ENCODE measurements at regions not wholly inside any gene's neighbourhood (a gene's known extent, or its start where the extent isn't known, plus 50 kb on each side); places are given as distances from the start of the nearest gene placed in this dataset.
"Not testable (repeated sequence)": the region's sequence is repeated elsewhere in the genome, so short reads cannot be mapped to it uniquely, and the experiment has no call there.

- ChIA-PET POLR2A (no interaction called here), CTCF (no interaction called here)
- Mint-ChIP-seq H3K9me3 (no peaks in the 10 kb centered on the region), H3K27me3 (peaks cover 29% of the 10 kb centered on the region), H3K4me1 (no peaks in the 10 kb centered on the region), H3K4me3 (no peak overlapping the region), H3K27ac (no peak overlapping the region), H3K36me3 (ENCODE audit: low read depth) (no peaks in the 10 kb centered on the region)
- no peak for DNase-seq
Observed at GRCh38 chr1:29767769-29768425, 531.6 kb downstream of the PTPRU start.

- H3K4me3 Mint-ChIP-seq: no peak overlapping the region
- ChIA-PET POLR2A (no interaction called here), CTCF (no interaction called here)
- H3K27me3 Mint-ChIP-seq: peaks cover 29% of the 10 kb centered on the region
- no peaks in the 10 kb centered on the region for H3K36me3 Mint-ChIP-seq (ENCODE audit: low read depth)
- no peak overlapping the region for H3K27ac Mint-ChIP-seq
- H3K9me3 Mint-ChIP-seq: no peaks in the 10 kb centered on the region
- no peak for DNase-seq
- H3K4me1 Mint-ChIP-seq: no peaks in the 10 kb centered on the region
Observed at GRCh38 chr1:29767088-29767685, 530.9 kb downstream of the PTPRU start.

GRCh38 chr1:29762635-29763034, 526.3 kb downstream of the PTPRU start:
- no peak for DNase-seq
- ChIA-PET CTCF (no interaction called here), POLR2A (no interaction called here)
- H3K36me3 Mint-ChIP-seq (ENCODE audit: low read depth): no peaks in the 10 kb centered on the region
- H3K4me1 Mint-ChIP-seq: no peaks in the 10 kb centered on the region
- no peak overlapping the region for H3K27ac Mint-ChIP-seq
- H3K9me3 Mint-ChIP-seq: no peaks in the 10 kb centered on the region
- peaks cover 28% of the 10 kb centered on the region for H3K27me3 Mint-ChIP-seq
- no peak overlapping the region for H3K4me3 Mint-ChIP-seq

GRCh38 chr1:29761159-29761928, 525.0 kb downstream of the PTPRU start:
- Mint-ChIP-seq H3K36me3 (ENCODE audit: low read depth) (no peaks in the 10 kb centered on the region), H3K9me3 (no peaks in the 10 kb centered on the region), H3K4me1 (no peaks in the 10 kb centered on the region), H3K27me3 (peaks cover 22% of the 10 kb centered on the region), H3K27ac (no peak overlapping the region), H3K4me3 (no peak overlapping the region)
- DNase-seq: no peak
- CTCF ChIA-PET: interaction anchor here (0.7 kb wide), 1 partner anchor 32 kb away, joined by 3 read pairs; no protein-coding TSS in a partner anchor
- POLR2A ChIA-PET: interaction anchor here (1.0 kb wide), 1 partner anchor 22 kb away, joined by 3 read pairs; no protein-coding TSS in a partner anchor

- H3K9me3 Mint-ChIP-seq: no peaks in the 10 kb centered on the region
- ChIA-PET CTCF (interaction anchor here (1.6 kb wide), 1 partner anchor 33 kb away, joined by 3 read pairs; no protein-coding TSS in a partner anchor), POLR2A (no interaction called here)
- no peak overlapping the region for H3K4me3 Mint-ChIP-seq
- no peak overlapping the region for H3K27ac Mint-ChIP-seq
- H3K27me3 Mint-ChIP-seq: peaks cover 18% of the 10 kb centered on the region
- DNase-seq: no peak
- no peaks in the 10 kb centered on the region for H3K4me1 Mint-ChIP-seq
- H3K36me3 Mint-ChIP-seq (ENCODE audit: low read depth): no peaks in the 10 kb centered on the region
Observed at GRCh38 chr1:29760067-29760564, 523.8 kb downstream of the PTPRU start.

- CTCF ChIA-PET: interaction anchor here (1.6 kb wide), 1 partner anchor 34 kb away, joined by 3 read pairs; no protein-coding TSS in a partner anchor
- no peak for DNase-seq
- no peaks in the 10 kb centered on the region for H3K4me1 Mint-ChIP-seq
- H3K36me3 Mint-ChIP-seq (ENCODE audit: low read depth): no peaks in the 10 kb centered on the region
- peaks cover 7% of the 10 kb centered on the region for H3K27me3 Mint-ChIP-seq
- H3K4me3 Mint-ChIP-seq: no peak overlapping the region
- no peak overlapping the region for H3K27ac Mint-ChIP-seq
- POLR2A ChIA-PET: no interaction called here
- no peaks in the 10 kb centered on the region for H3K9me3 Mint-ChIP-seq
Observed at GRCh38 chr1:29758781-29759499, 522.6 kb downstream of the PTPRU start.

GRCh38 chr1:29757866-29758780, 521.8 kb downstream of the PTPRU start:
- Mint-ChIP-seq H3K27ac (no peak overlapping the region), H3K27me3 (peaks cover under 1% of the 10 kb centered on the region), H3K4me1 (no peaks in the 10 kb centered on the region), H3K4me3 (no peak overlapping the region), H3K36me3 (ENCODE audit: low read depth) (no peaks in the 10 kb centered on the region), H3K9me3 (no peaks in the 10 kb centered on the region)
- CTCF ChIA-PET: interaction anchor here (1.6 kb wide), 1 partner anchor 35 kb away, joined by 3 read pairs; no protein-coding TSS in a partner anchor
- DNase-seq: no peak
- POLR2A ChIA-PET: no interaction called here

- CTCF ChIA-PET: interaction anchor here (0.6 kb wide), 1 partner anchor 17 kb away, joined by 3 read pairs; no protein-coding TSS in a partner anchor
- H3K36me3 Mint-ChIP-seq (ENCODE audit: low read depth): no peaks in the 10 kb centered on the region
- H3K4me1 Mint-ChIP-seq: no peaks in the 10 kb centered on the region
- H3K27me3 Mint-ChIP-seq: peaks cover 3% of the 10 kb centered on the region
- DNase-seq: no peak
- H3K9me3 Mint-ChIP-seq: no peaks in the 10 kb centered on the region
- POLR2A ChIA-PET: no interaction called here
- H3K27ac Mint-ChIP-seq: no peak overlapping the region
- no peak overlapping the region for H3K4me3 Mint-ChIP-seq
Observed at GRCh38 chr1:29756901-29757725, 520.8 kb downstream of the PTPRU start.

- CTCF ChIA-PET: no interaction called here
- no peaks in the 10 kb centered on the region for H3K4me1 Mint-ChIP-seq
- no peak overlapping the region for H3K27ac Mint-ChIP-seq
- H3K4me3 Mint-ChIP-seq: no peak overlapping the region
- H3K9me3 Mint-ChIP-seq: no peaks in the 10 kb centered on the region
- H3K27me3 Mint-ChIP-seq: peaks cover 6% of the 10 kb centered on the region
- no peak for DNase-seq
- H3K36me3 Mint-ChIP-seq (ENCODE audit: low read depth): no peaks in the 10 kb centered on the region
- POLR2A ChIA-PET: no interaction called here
Observed at GRCh38 chr1:29756498-29756897, 520.2 kb downstream of the PTPRU start.

GRCh38 chr1:29756085-29756484, 519.8 kb downstream of the PTPRU start:
- CTCF ChIA-PET: no interaction called here
- H3K36me3 Mint-ChIP-seq (ENCODE audit: low read depth): no peaks in the 10 kb centered on the region
- no peaks in the 10 kb centered on the region for H3K4me1 Mint-ChIP-seq
- POLR2A ChIA-PET: no interaction called here
- H3K9me3 Mint-ChIP-seq: no peaks in the 10 kb centered on the region
- H3K27ac Mint-ChIP-seq: no peak overlapping the region
- DNase-seq: no peak
- H3K27me3 Mint-ChIP-seq: peaks cover 6% of the 10 kb centered on the region
- H3K4me3 Mint-ChIP-seq: no peak overlapping the region

- POLR2A ChIA-PET; DNase-seq; H3K27ac Mint-ChIP-seq; H3K36me3 Mint-ChIP-seq (ENCODE audit: low read depth); H3K4me3 Mint-ChIP-seq; CTCF ChIA-PET; H3K27me3 Mint-ChIP-seq; H3K9me3 Mint-ChIP-seq; H3K4me1 Mint-ChIP-seq: not testable (repeated sequence)
Observed at GRCh38 chr1:29755412-29756015, 519.2 kb downstream of the PTPRU start.
